ENCODE measurements at regions not wholly inside any gene's neighbourhood (a gene's known extent, or its start where the extent isn't known, plus 50 kb on each side); places are given as distances from the start of the nearest gene placed in this dataset.

DNA sequence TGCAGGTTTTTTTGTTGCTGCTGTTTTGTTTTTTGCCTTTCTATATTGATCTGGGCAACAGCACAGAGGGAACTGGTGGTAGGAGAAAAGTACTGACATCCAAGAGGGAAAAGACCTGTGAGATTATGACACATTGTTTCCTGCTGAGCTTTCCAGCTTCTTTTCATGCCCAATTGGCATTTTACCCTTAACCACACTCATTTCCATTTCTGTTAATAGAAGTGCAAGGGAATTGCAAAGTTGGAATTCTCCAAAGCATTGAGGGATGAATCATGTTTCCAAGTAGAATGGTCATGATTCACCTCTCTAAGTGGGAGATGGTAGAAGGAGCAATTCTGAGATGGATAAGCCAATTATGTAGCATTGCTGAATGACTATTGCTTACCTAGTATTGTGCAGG, 161.5 kb downstream of the PPARGC1A start:
- TF ChIP-seq, protein P1, sequence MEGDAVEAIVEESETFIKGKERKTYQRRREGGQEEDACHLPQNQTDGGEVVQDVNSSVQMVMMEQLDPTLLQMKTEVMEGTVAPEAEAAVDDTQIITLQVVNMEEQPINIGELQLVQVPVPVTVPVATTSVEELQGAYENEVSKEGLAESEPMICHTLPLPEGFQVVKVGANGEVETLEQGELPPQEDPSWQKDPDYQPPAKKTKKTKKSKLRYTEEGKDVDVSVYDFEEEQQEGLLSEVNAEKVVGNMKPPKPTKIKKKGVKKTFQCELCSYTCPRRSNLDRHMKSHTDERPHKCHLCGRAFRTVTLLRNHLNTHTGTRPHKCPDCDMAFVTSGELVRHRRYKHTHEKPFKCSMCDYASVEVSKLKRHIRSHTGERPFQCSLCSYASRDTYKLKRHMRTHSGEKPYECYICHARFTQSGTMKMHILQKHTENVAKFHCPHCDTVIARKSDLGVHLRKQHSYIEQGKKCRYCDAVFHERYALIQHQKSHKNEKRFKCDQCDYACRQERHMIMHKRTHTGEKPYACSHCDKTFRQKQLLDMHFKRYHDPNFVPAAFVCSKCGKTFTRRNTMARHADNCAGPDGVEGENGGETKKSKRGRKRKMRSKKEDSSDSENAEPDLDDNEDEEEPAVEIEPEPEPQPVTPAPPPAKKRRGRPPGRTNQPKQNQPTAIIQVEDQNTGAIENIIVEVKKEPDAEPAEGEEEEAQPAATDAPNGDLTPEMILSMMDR (conservative IDR thresholded peaks at IDR 0.05; ENCODE audit: low read depth, low read length) = no peak
- no peak overlapping the region for H3K4me3 ChIP-seq (ENCODE audit: low read depth, low read length)
- DNase-seq (ENCODE audit: low read depth) = peak; percentile 28

DNA sequence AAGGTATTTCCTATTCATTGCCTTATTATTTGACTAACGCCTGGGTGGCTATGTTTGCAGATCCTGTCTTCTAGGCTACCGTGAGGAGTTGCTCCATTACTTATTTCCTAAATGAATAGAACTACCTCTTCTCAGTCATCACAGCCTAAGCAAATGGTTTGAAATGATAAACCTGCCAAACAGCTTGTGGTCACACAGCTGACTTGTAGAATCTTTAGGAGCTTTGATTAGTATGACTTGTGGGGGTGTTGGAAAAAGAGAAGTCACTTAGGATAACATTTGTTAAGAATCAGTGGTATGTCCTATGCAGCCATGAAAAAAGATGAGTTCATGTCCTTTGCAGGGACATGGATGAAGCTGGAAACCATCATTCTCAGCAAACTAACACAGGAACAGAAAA, 169.3 kb downstream of the PPARGC1A start:
- TF ChIP-seq, protein P1 (conservative IDR thresholded peaks at IDR 0.05; ENCODE audit: low read depth, low read length) = no peak
- H3K4me3 ChIP-seq (ENCODE audit: low read depth, low read length) = no peak overlapping the region
- no peak for DNase-seq (ENCODE audit: low read depth)

DNA sequence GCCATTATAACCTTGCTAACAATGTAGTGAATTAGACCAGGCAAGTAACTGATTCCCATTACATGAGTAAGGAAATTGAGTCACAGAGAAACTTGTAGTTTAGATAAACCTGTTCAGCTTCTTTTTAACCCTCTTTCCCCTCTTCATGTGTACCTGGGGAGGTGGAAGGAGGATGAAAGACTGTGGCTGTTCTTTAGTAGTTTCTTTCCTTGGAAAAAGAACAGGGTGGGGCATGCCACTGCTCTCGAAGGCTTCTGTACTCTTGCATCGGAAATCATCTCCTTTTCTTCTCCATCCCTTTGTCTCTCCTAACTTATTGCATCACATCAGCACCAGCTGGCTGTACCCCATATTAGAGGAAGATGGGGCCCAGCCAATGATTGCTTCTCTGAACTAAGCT, 171.4 kb downstream of the PPARGC1A start:
- TF ChIP-seq, protein P1 (conservative IDR thresholded peaks at IDR 0.05; ENCODE audit: low read depth, low read length) = no peak
- H3K4me3 ChIP-seq (ENCODE audit: low read depth, low read length) = no peak overlapping the region
- no peak for DNase-seq (ENCODE audit: low read depth)

DNA sequence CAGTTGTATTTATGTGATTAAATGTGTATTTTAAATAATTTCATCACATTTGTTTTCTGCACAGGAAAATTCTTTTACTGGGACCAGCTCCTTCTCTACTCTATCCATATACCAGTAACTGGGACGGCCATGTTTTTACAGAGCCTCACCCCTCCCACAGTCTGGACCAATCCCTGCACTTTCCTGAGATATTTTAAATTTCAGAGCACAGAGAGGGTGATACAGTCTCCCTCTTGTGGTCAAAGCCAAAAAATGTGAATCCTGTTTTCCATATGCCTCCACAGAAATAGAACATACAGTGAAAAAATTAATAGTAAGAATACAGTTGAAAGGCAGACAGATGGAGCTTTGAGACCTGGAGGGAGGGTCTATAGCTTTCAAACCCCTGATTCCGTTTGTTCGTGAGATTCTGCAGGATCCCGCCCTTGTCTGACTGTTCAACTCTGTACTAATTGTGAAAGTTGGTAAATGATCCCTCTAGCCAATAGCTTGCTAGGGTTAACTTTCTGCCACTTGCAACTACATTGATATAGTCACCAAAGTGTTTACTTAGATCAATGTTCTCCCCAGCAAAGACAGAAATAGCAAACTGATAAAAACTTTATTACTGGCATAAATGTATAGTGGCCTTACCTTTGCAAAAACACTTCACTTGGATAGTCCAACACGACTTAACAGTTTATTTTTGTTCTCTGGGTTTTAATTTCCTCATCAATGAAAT, 172.2 kb downstream of the PPARGC1A start:
- peak; percentile 28 for DNase-seq (ENCODE audit: low read depth)
- TF ChIP-seq, protein P1 (conservative IDR thresholded peaks at IDR 0.05; ENCODE audit: low read depth, low read length) = peak; percentile 40
- H3K4me3 ChIP-seq (ENCODE audit: low read depth, low read length) = no peak overlapping the region

DNA sequence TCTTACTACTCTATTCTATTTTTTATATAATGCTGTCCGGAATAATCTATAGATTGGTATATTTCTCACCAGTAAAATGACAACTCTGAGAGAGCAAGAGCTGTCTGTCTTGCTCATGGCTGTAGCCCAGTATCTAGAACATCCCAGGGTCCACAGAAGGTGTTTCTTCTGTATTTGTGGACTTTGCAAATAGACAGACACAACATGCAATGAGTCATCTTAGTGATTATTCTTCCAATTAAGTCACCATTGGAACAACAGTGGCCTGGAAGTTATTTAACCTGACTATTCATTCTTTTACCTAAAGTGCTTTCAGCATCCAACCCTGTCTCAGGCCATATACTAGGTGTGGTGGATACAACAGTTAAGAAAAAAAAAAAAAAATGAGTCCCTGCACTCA, 179.5 kb downstream of the PPARGC1A start:
- H3K4me3 ChIP-seq (ENCODE audit: low read depth, low read length) = no peak overlapping the region
- DNase-seq (ENCODE audit: low read depth) = no peak
- TF ChIP-seq, protein P1 (conservative IDR thresholded peaks at IDR 0.05; ENCODE audit: low read depth, low read length) = no peak

DNA sequence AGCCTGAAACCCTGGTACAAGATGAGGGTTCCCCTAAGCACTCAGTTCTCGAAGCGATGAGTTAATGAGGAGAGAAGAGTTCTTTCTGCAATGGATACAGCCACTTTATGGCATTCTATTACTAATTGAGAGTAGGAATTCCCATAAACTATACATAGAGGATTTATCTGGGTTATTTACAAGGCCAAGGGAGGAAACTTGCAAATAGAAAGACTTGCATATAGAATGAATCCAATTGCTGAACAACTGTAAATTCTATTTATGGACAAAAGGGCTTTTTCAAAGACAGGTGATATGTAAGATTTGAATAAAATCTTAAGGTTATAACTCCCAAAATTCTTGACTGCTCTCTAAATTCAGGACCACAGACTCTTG, 182.2 kb downstream of the PPARGC1A start:
- no peak overlapping the region for H3K4me3 ChIP-seq (ENCODE audit: low read depth, low read length)
- TF ChIP-seq, protein P1 (conservative IDR thresholded peaks at IDR 0.05; ENCODE audit: low read depth, low read length) = no peak
- no peak for DNase-seq (ENCODE audit: low read depth)

DNA sequence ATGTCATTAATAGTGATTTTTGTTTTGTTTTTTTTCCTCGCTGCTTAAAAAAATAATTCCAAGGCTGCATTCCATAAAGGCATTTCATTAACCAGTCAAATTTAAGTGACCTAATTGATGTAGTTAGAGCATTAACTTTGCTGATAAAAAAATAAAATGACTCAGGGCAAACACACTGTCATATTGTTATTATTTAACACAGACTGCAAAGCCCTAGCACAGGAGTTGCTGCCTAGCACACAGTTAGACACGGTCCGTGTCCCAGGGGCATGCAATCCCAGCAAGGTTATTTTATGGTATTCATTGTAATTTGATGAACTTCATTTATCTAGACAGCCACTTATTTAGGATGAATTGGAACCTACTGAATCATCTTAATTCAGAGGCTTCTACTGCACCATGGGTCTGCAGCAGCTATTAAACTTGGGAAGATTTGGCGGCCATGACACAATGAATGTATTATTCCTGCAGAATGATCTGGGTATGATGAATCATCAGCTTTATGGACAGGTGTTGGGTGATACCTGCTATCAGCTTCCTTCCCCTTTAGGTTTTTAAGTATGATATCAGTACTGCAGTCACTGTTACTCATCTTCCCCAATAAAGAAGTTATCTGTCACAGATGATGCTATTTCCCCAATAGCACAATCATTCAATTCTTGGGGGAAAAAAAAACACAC, 182.7 kb downstream of the PPARGC1A start:
- TF ChIP-seq, protein P1 (conservative IDR thresholded peaks at IDR 0.05; ENCODE audit: low read depth, low read length) = no peak
- no peak for DNase-seq (ENCODE audit: low read depth)
- no peak overlapping the region for H3K4me3 ChIP-seq (ENCODE audit: low read depth, low read length)
